Stomach (tissue), 8 donors: ENCODE measurements at regions not wholly inside any gene's neighbourhood (a gene's known extent, or its start where the extent isn't known, plus 50 kb on each side); places are given as distances from the start of the nearest gene placed in this dataset.
A peak's percentile ranks its signal among the peaks of the same experiment; 100 is the strongest.

Experiments
- DNase-seq, 2 donors: peaks; one replicate each; pipeline versions ENCODE4 v3.0.0 to v3.0.0-alpha.2; 2013 to 2019
- H3K27ac ChIP-seq, 5 donors: fragments of 200-600 bp in 4 of 5; sonication (generic) in 4 of 5; one replicate each; pipeline ENCODE4 v1.5.1; 2013 to 2019; ENCODE audit warnings: mild to moderate bottlenecking in 1 of 5, moderate library complexity in 1 of 5
- H3K27me3 ChIP-seq, 3 donors: fragments of 200-600 bp; sonication (generic); one replicate each; pipeline ENCODE4 v1.5.1; 2017 to 2019; ENCODE audit warnings: mixed run types in 1 of 3
- H3K36me3 ChIP-seq, 4 donors: fragments of 200-600 bp; sonication (generic); 1 replicate in 3 of 4; 2 replicates in 1 of 4; pipeline ENCODE4 v1.5.1; 2016 to 2019
- H3K4me1 ChIP-seq, 4 donors: fragments of 200-600 bp; sonication (generic); one replicate each; pipeline ENCODE4 v1.5.1; 2016 to 2019
- H3K4me3 ChIP-seq, 4 donors: fragments of 200-600 bp; sonication (generic) in 3 of 4; one replicate each; pipeline ENCODE4 v1.5.1; 2016 to 2019; ENCODE audit warnings: mild to moderate bottlenecking in 1 of 4
- H3K9me3 ChIP-seq, 4 donors: fragments of 200-600 bp; sonication (generic); one replicate each; pipeline ENCODE4 v1.5.1; 2016 to 2019
- CTCF ChIP-seq, 7 experiments: fragments of 450-650 bp in 4 of 7; fragments of 200-600 bp in 3 of 7; sonication (generic) in 3 of 7; IDR thresholded peaks; one replicate each; pipeline ENCODE4 v1.5.1; 2016 to 2019; ENCODE audit warnings: antibody characterized with exemption in 7 of 7, control low read depth in 2 of 7, mild to moderate bottlenecking in 1 of 7
- EP300 ChIP-seq: sonication (generic); formaldehyde crosslinking; IDR thresholded peaks from one replicate; pipeline ENCODE4 v1.6.1; 2017; ENCODE audit warnings: antibody characterized with exemption
- POLR2A ChIP-seq, 4 donors: fragments of 450-650 bp; IDR thresholded peaks; one replicate each; pipeline ENCODE4 v1.6.1; 2016; ENCODE audit warnings: antibody characterized with exemption in 4 of 4, control low read depth in 2 of 4, mild to moderate bottlenecking in 1 of 4, moderate library complexity in 1 of 4
- POLR2AphosphoS5 ChIP-seq, 3 donors: sonication (generic); formaldehyde crosslinking; IDR thresholded peaks; one replicate each; pipeline ENCODE4 v1.6.1; 2016; ENCODE audit warnings: antibody characterized with exemption in 3 of 3
- WGBS, 5 donors: extraction: QIAGEN DNeasy Blood & Tissue Kit in 3 of 5; methylation state at CpG; one replicate each; pipeline versions ENCODE4 v1.1.5 to v1.1.7; 2013 to 2018; 5-methylcytosine and 5-hydroxymethylcytosine counted together
- intact Hi-C: fragments of 100-400 bp; cut with DNase I; formaldehyde crosslinking; loops from one replicate; pipeline ENCODE4 v1.15.1; 2023; ENCODE audit warnings: low total_unique reads
- donor health status: healthy with polysubstance abuse.
- donor health status: Bipolar disorder and iron deficiency.
- donor health status: healthy.

GRCh38 chr5:53376853-53377252 is 103.6 kb upstream of the FST start:
- Histone ChIP-seq H3K27ac (peak overlapping the region in 1 of 5 donors; percentile 59), H3K4me3 (no peak overlapping the region), H3K9me3 (no peaks in the 10 kb centered on the region), H3K27me3 (no peaks in the 10 kb centered on the region), H3K36me3 (no peaks in the 10 kb centered on the region), H3K4me1 (peaks cover 0 to 3% (median 0%) of the 10 kb centered on the region in 4 donors)
- TF ChIP-seq CTCF (IDR thresholded peaks at IDR 0.05) (no peak), POLR2A (IDR thresholded peaks at IDR 0.05) (no peak), POLR2AphosphoS5 (IDR thresholded peaks at IDR 0.05) (no peak), EP300 (no peak)
- intact Hi-C loops = no loop called here
- DNase-seq = no peak
- WGBS, 5 donors = 71 to 81% (median 75%) methylated on average over 2 of the region's 2 CpGs

GRCh38 chr5:53378190-53378589 is 102.2 kb upstream of the FST start:
- WGBS, 5 donors = 81 to 93% (median 92%) methylated on average over 2 of the region's 2 CpGs
- H3K9me3 ChIP-seq = no peaks in the 10 kb centered on the region
- H3K27ac ChIP-seq = no peak overlapping the region
- H3K4me1 ChIP-seq = peaks cover 0 to 3% (median 0%) of the 10 kb centered on the region in 4 donors
- H3K27me3 ChIP-seq = no peaks in the 10 kb centered on the region
- DNase-seq = no peak
- H3K4me3 ChIP-seq = no peak overlapping the region
- intact Hi-C loops = no loop called here
- TF ChIP-seq POLR2AphosphoS5 (IDR thresholded peaks at IDR 0.05) = no peak
- TF ChIP-seq EP300 = no peak
- TF ChIP-seq POLR2A (IDR thresholded peaks at IDR 0.05) = no peak
- TF ChIP-seq CTCF (IDR thresholded peaks at IDR 0.05) = no peak
- no peaks in the 10 kb centered on the region for H3K36me3 ChIP-seq

- H3K27me3 ChIP-seq = no peaks in the 10 kb centered on the region
- H3K27ac ChIP-seq = no peak overlapping the region
- TF ChIP-seq EP300 (no peak), POLR2A (IDR thresholded peaks at IDR 0.05) (no peak), CTCF (IDR thresholded peaks at IDR 0.05) (no peak), POLR2AphosphoS5 (IDR thresholded peaks at IDR 0.05) (no peak)
- WGBS, 5 donors = 61 to 68% (median 66%) methylated on average over 3 of the region's 3 CpGs
- no peaks in the 10 kb centered on the region for H3K9me3 ChIP-seq
- DNase-seq = no peak
- peaks cover 0 to 3% (median 0%) of the 10 kb centered on the region in 4 donors for H3K4me1 ChIP-seq
- H3K4me3 ChIP-seq = no peak overlapping the region
- H3K36me3 ChIP-seq = no peaks in the 10 kb centered on the region
- intact Hi-C loops = no loop called here
Measured at GRCh38 chr5:53378590-53379247, 101.7 kb upstream of the FST start.

- TF ChIP-seq EP300 = no peak
- no peak for TF ChIP-seq POLR2AphosphoS5 (IDR thresholded peaks at IDR 0.05)
- no peak for TF ChIP-seq POLR2A (IDR thresholded peaks at IDR 0.05)
- TF ChIP-seq CTCF (IDR thresholded peaks at IDR 0.05) = no peak
- no peaks in the 10 kb centered on the region for H3K27me3 ChIP-seq
- H3K4me3 ChIP-seq = no peak overlapping the region
- H3K36me3 ChIP-seq = no peaks in the 10 kb centered on the region
- WGBS, 5 donors = 83 to 88% (median 85%) methylated on average over 3 of the region's 3 CpGs
- intact Hi-C loops = no loop called here
- H3K27ac ChIP-seq = no peak overlapping the region
- H3K9me3 ChIP-seq = peaks cover 0 to 21% (median 13%) of the 10 kb centered on the region in 4 donors
- no peaks in the 10 kb centered on the region for H3K4me1 ChIP-seq
- no peak for DNase-seq
Measured at GRCh38 chr5:53386341-53386740, 94.1 kb upstream of the FST start.
